HG02588 (cell line): ENCODE measurements at regions not wholly inside any gene's neighbourhood (a gene's known extent, or its start where the extent isn't known, plus 50 kb on each side); places are given as distances from the start of the nearest gene placed in this dataset.
A peak's percentile ranks its signal among the peaks of the same experiment; 100 is the strongest.

Source experiments
- ATAC-seq: cut with Tn5 transposase; IDR thresholded peaks from one replicate; pipeline ENCODE4 v1.9.1; 2021; ENCODE audit warnings: mild to moderate bottlenecking, moderate library complexity; ENCODE audit not compliant: unreplicated experiment

- no peak for ATAC-seq
These were observed 751.4 kb upstream of the HS6ST1 start for GRCh38 chr2:129069875-129070594.

GRCh38 chr2:129070663-129071062 lies 752.0 kb upstream of the HS6ST1 start:
- no peak for ATAC-seq

- ATAC-seq: no peak
These were observed 752.9 kb upstream of the HS6ST1 start for GRCh38 chr2:129071531-129071930.

- ATAC-seq: no peak
These were observed 755.7 kb upstream of the HS6ST1 start for GRCh38 chr2:129074298-129074920.

GRCh38 chr2:129078548-129078947 lies 759.9 kb upstream of the HS6ST1 start:
- ATAC-seq: no peak

GRCh38 chr2:129080715-129081476 lies 762.2 kb upstream of the HS6ST1 start:
- no peak for ATAC-seq

GRCh38 chr2:129085386-129085785 lies 766.7 kb upstream of the HS6ST1 start:
- no peak for ATAC-seq

- no peak for ATAC-seq
These were observed 768.6 kb upstream of the HS6ST1 start for GRCh38 chr2:129087133-129087813.

GRCh38 chr2:129091620-129092019 lies 773.0 kb upstream of the HS6ST1 start:
- no peak for ATAC-seq

GRCh38 chr2:129092956-129093355 lies 774.3 kb upstream of the HS6ST1 start:
- ATAC-seq: no peak

- ATAC-seq: no peak
These were observed 782.5 kb upstream of the HS6ST1 start for GRCh38 chr2:129101186-129101585.

GRCh38 chr2:129103936-129104878 lies 785.5 kb upstream of the HS6ST1 start:
- ATAC-seq: no peak

- no peak for ATAC-seq
These were observed 793.5 kb upstream of the HS6ST1 start for GRCh38 chr2:129112181-129112580.

- ATAC-seq: no peak
These were observed 795.1 kb upstream of the HS6ST1 start for GRCh38 chr2:129113776-129114175.

- ATAC-seq: no peak
These were observed 798.8 kb upstream of the HS6ST1 start for GRCh38 chr2:129117434-129117833.

- ATAC-seq: peak; percentile 66
These were observed 799.6 kb upstream of the HS6ST1 start for GRCh38 chr2:129118296-129118695.

- ATAC-seq: no peak
These were observed 810.4 kb upstream of the HS6ST1 start for GRCh38 chr2:129129087-129129486.

- no peak for ATAC-seq
These were observed 815.3 kb upstream of the HS6ST1 start for GRCh38 chr2:129133692-129134641.

- no peak for ATAC-seq
These were observed 816.3 kb upstream of the HS6ST1 start for GRCh38 chr2:129135017-129135416.
